NT2/D1 (cell line): ENCODE measurements at regions not wholly inside any gene's neighbourhood (a gene's known extent, or its start where the extent isn't known, plus 50 kb on each side); places are given as distances from the start of the nearest gene placed in this dataset.

Experiments
- DNase-seq: peaks from one replicate; pipeline ENCODE4 v3.0.0-alpha.2; 2011; ENCODE audit warnings: low read depth, low spot score
- H3K27me3 ChIP-seq: 2 replicates; pipeline ENCODE4 v1.6.0; 2011; ENCODE audit warnings: mild to moderate bottlenecking; ENCODE audit not compliant: insufficient read length, insufficient read depth
- H3K36me3 ChIP-seq: 2 replicates; pipeline ENCODE4 v1.6.1; 2011; ENCODE audit warnings: mild to moderate bottlenecking, low read length, mixed read lengths; ENCODE audit not compliant: insufficient read depth, insufficient read length
- H3K4me1 ChIP-seq: 2 replicates; pipeline ENCODE4 v1.5.1; 2011; ENCODE audit not compliant: insufficient read depth, insufficient read length
- H3K4me3 ChIP-seq: 2 replicates; pipeline ENCODE4 v1.5.1; 2011; ENCODE audit warnings: low read depth; ENCODE audit not compliant: insufficient read length
- H3K9ac ChIP-seq: 2 replicates; pipeline ENCODE4 v1.6.0; 2011; ENCODE audit warnings: low read depth; ENCODE audit not compliant: insufficient read length
- H3K9me3 ChIP-seq: 2 replicates; pipeline ENCODE4 v1.5.1; 2011; ENCODE audit warnings: mild to moderate bottlenecking, low read length; ENCODE audit not compliant: insufficient read depth
- SUZ12 ChIP-seq: IDR thresholded peaks from 2 replicates; pipeline ENCODE4 v1.6.1; 2011; ENCODE audit not compliant: insufficient read length, insufficient read depth; ENCODE audit errors: extremely low read depth
- YY1 ChIP-seq: IDR thresholded peaks from 2 replicates; pipeline ENCODE4 v1.6.1; 2011; ENCODE audit not compliant: insufficient read length, insufficient read depth
- ZNF274 ChIP-seq: IDR thresholded peaks from 2 replicates; pipeline ENCODE4 v1.6.1; 2011; ENCODE audit warnings: mild to moderate bottlenecking, low read depth, low read length

DNA sequence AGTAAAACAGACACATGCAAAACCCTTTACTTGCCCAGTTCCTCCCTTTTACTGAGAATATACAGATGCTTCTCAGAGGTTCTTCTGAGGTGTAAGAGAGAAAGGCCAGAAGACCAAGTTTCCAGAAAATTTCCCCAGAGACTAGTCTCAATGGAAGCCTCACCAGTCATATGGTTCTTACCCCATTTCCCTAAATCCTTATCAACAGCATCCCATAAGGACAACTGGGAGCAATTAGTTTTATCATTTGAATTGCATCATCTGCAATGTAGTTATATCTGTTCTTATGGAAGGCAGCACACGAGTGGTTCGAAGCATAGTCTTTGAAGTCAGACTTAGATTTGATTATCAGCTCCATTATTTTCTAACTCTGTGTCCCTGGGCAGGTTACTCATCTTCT lies 203.6 kb upstream of the PPARGC1A start:
- H3K4me3 ChIP-seq = no peak overlapping the region
- no peaks in the 10 kb centered on the region for H3K4me1 ChIP-seq
- H3K9me3 ChIP-seq = no peaks in the 10 kb centered on the region
- DNase-seq = no peak
- H3K27me3 ChIP-seq = no peaks in the 10 kb centered on the region
- no peaks in the 10 kb centered on the region for H3K36me3 ChIP-seq
- H3K9ac ChIP-seq = no peak overlapping the region
- TF ChIP-seq YY1 (no peak), ZNF274 (no peak), SUZ12 (no peak)

GRCh38 chr4:24091639-24092233 lies 201.9 kb upstream of the PPARGC1A start:
- no peaks in the 10 kb centered on the region for H3K4me1 ChIP-seq
- H3K9ac ChIP-seq = no peak overlapping the region
- no peaks in the 10 kb centered on the region for H3K36me3 ChIP-seq
- no peaks in the 10 kb centered on the region for H3K9me3 ChIP-seq
- TF ChIP-seq YY1 (no peak), SUZ12 (no peak), ZNF274 (no peak)
- no peak overlapping the region for H3K4me3 ChIP-seq
- no peak for DNase-seq
- no peaks in the 10 kb centered on the region for H3K27me3 ChIP-seq

DNA sequence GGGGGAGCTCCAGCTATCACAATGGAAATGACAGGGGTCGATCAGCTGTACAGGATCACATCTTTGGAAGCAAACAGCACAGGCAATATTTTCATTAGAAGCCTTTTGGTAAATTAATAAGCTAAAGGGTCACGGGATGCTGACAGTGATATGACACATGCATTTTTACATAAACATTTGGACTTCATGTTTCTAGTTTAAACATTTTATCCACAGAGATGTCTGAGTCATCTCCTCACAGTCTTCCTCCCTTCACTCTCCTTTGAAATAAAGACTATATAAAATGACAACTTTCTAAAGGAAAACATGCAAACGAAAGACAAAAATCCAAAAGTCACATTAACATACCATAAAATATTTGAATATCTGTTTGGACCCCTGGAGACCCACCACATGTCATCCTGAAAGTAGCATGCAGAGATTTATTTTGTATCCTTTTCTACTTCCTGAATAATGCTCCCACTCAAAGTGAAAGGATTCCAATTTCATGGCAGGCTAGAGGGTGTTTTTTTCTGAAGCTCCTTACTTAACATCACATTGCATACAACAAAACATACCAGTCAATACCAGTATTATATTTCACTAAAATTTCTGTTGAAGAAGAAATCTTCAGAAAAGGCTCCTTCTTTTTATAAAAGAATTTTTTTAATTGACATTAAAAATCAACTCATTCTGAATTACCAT lies 200.1 kb upstream of the PPARGC1A start:
- DNase-seq = no peak
- Histone ChIP-seq H3K36me3 (no peaks in the 10 kb centered on the region), H3K4me1 (no peaks in the 10 kb centered on the region), H3K27me3 (no peaks in the 10 kb centered on the region), H3K4me3 (no peak overlapping the region), H3K9ac (no peak overlapping the region), H3K9me3 (no peaks in the 10 kb centered on the region)
- TF ChIP-seq ZNF274 (no peak), SUZ12 (no peak), YY1 (no peak)

DNA sequence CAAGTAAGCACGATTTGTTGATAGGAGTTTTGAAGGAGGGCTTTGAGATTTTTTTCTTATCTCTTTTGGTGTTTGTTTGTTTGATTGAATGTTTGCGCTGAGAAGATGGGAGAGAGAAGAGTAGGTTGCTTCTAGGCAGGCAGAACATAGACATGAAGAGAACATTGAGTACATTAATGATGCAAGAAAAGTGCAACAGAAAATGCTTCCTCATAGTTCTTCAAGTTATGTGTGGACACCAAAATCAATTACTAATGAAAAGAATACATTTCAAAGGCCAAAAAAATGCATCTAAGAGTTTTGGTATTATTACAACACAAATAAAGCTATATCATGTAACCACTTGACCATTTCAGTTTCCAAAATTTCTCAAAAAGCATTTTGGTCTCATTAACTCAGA lies 191.0 kb upstream of the PPARGC1A start:
- no peak overlapping the region for H3K9ac ChIP-seq
- DNase-seq = no peak
- no peak overlapping the region for H3K4me3 ChIP-seq
- no peak for TF ChIP-seq YY1
- TF ChIP-seq ZNF274 = no peak
- TF ChIP-seq SUZ12 = no peak
- no peaks in the 10 kb centered on the region for H3K36me3 ChIP-seq
- H3K4me1 ChIP-seq = no peaks in the 10 kb centered on the region
- H3K27me3 ChIP-seq = no peaks in the 10 kb centered on the region
- H3K9me3 ChIP-seq = no peaks in the 10 kb centered on the region

DNA sequence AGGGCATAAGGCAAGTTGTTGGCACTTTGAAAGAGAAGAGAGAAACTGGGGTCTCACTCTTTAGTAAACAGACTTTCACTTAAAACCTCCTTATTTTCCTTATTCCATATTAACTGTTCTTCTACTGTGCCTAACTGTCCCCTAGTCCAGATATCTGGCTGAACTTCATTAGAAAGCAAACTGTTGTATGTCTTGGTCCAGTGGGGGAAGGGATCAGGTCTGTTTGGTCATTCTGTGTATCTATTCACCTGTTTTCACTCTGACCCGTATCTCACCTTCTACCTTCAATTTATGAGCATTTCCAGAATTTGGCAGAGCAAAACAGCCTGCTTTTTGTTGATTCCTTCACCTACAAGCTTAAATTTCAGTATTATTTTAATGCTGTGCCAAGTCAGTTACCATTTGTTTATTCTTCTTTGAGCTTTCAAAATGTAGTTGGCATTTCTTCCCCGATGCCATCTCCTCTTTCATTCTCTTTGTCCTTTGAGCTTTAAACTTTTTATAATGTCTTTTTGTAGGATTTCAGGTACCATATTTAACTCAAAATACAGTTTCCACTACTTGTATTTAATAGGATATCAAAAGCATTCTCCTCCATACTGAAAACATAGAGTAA lies 188.6 kb upstream of the PPARGC1A start:
- no peaks in the 10 kb centered on the region for H3K36me3 ChIP-seq
- no peak overlapping the region for H3K4me3 ChIP-seq
- H3K4me1 ChIP-seq = no peaks in the 10 kb centered on the region
- H3K27me3 ChIP-seq = no peaks in the 10 kb centered on the region
- H3K9ac ChIP-seq = no peak overlapping the region
- no peaks in the 10 kb centered on the region for H3K9me3 ChIP-seq
- DNase-seq = no peak
- TF ChIP-seq YY1 (no peak), ZNF274 (no peak), SUZ12 (no peak)

DNA sequence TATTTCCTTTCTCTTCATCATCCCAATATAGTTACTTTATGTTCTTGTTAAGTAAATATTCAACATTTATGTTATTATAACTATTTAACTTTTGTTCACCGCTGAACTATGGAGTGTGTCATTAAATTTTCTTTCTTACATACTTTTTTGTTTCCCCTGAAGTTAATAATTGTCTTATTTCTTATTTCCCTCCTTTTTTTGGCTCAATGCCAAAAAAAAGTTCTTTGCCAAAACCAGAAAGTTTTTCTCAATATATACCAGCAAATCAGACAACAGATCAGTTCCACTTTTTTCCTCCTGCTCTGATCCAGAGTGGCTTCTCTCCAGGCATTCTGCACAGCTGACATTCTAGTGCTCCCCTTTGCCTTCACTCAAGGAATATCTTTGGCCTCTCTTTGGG lies 187.0 kb upstream of the PPARGC1A start:
- H3K9ac ChIP-seq = no peak overlapping the region
- no peaks in the 10 kb centered on the region for H3K36me3 ChIP-seq
- no peak overlapping the region for H3K4me3 ChIP-seq
- no peak for TF ChIP-seq SUZ12
- no peak for TF ChIP-seq YY1
- TF ChIP-seq ZNF274 = no peak
- no peaks in the 10 kb centered on the region for H3K9me3 ChIP-seq
- no peaks in the 10 kb centered on the region for H3K4me1 ChIP-seq
- no peaks in the 10 kb centered on the region for H3K27me3 ChIP-seq
- DNase-seq = no peak

DNA sequence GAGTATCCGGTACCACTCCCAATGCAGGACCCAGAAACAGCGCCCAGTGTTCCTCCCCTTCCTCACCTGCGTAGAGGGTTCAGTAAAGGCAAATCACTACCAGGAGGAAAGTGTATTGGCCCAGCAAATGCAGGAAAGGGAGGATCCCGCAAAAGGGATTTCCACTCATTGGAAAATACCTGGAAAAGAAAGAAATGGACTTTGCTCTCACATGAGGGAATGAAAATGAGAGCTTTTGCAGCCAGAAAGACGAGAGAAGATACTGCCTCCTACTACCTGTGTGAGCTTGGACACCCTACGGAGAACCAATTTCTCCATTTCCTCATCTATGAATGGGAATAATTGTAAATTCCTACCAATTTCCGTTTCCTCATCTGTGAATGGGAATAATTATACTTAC lies 184.1 kb upstream of the PPARGC1A start:
- H3K9me3 ChIP-seq = no peaks in the 10 kb centered on the region
- no peak overlapping the region for H3K4me3 ChIP-seq
- H3K36me3 ChIP-seq = no peaks in the 10 kb centered on the region
- no peak overlapping the region for H3K9ac ChIP-seq
- DNase-seq = no peak
- no peaks in the 10 kb centered on the region for H3K27me3 ChIP-seq
- no peak for TF ChIP-seq ZNF274
- no peak for TF ChIP-seq YY1
- no peak for TF ChIP-seq SUZ12
- no peaks in the 10 kb centered on the region for H3K4me1 ChIP-seq
